Breast epithelium (tissue), 4 donors: ENCODE measurements at regions not wholly inside any gene's neighbourhood (a gene's known extent, or its start where the extent isn't known, plus 50 kb on each side); places are given as distances from the start of the nearest gene placed in this dataset.

Experiments
- DNase-seq, 2 donors: peaks; one replicate each; pipeline ENCODE4 v3.0.0-alpha.2; 2019; ENCODE audit warnings: low spot score in 2 of 2
- H3K27ac ChIP-seq, 2 donors: fragments of 200-600 bp; sonication (generic) in 1 of 2; one replicate each; pipeline ENCODE4 v1.5.1; 2016 to 2019; ENCODE audit warnings: mild to moderate bottlenecking in 1 of 2
- H3K27me3 ChIP-seq, 2 donors: fragments of 200-600 bp; sonication (generic) in 1 of 2; one replicate each; pipeline versions ENCODE4 v1.5.1 to v1.6.0; 2017 to 2019; ENCODE audit warnings: control low read depth in 1 of 2, mild to moderate bottlenecking in 1 of 2
- H3K36me3 ChIP-seq: fragments of 200-600 bp; one replicate; pipeline ENCODE4 v1.5.1; 2019
- H3K4me1 ChIP-seq, 2 donors: fragments of 200-600 bp; sonication (generic); one replicate each; pipeline ENCODE4 v1.5.1; 2016 to 2019; ENCODE audit warnings: control low read depth in 1 of 2
- H3K4me3 ChIP-seq, 3 donors: fragments of 200-600 bp; sonication (generic); 1 replicate in 2 of 3; 2 replicates in 1 of 3; pipeline ENCODE4 v1.5.1; 2016 to 2019; ENCODE audit warnings: mild to moderate bottlenecking in 3 of 3, moderate library complexity in 2 of 3
- H3K9me3 ChIP-seq, 2 donors: fragments of 200-600 bp; sonication (generic) in 1 of 2; one replicate each; pipeline ENCODE4 v1.5.1; 2016 to 2019; ENCODE audit warnings: control low read depth in 1 of 2
- POLR2A ChIP-seq: fragments of 450-650 bp; IDR thresholded peaks from one replicate; pipeline ENCODE4 v1.6.1; 2016; ENCODE audit warnings: antibody characterized with exemption, mild to moderate bottlenecking, moderate library complexity
- POLR2AphosphoS5 ChIP-seq, 3 donors: sonication (generic); formaldehyde crosslinking; IDR thresholded peaks; one replicate each; pipeline ENCODE4 v1.6.1; 2017; ENCODE audit warnings: antibody characterized with exemption in 3 of 3
- intact Hi-C: fragments of 100-400 bp; cut with DNase I; formaldehyde crosslinking; loops from one replicate; pipeline ENCODE4 v1.15.1; 2023; ENCODE audit warnings: low total_unique reads
- TF ChIP-seq, protein P1 (sequence below), 3 donors: fragments of 450-650 bp; IDR thresholded peaks; one replicate each; pipeline ENCODE4 v1.5.1; 2016 to 2017; ENCODE audit warnings: antibody characterized with exemption in 3 of 3, mild to moderate bottlenecking in 3 of 3, moderate library complexity in 3 of 3

DNA sequence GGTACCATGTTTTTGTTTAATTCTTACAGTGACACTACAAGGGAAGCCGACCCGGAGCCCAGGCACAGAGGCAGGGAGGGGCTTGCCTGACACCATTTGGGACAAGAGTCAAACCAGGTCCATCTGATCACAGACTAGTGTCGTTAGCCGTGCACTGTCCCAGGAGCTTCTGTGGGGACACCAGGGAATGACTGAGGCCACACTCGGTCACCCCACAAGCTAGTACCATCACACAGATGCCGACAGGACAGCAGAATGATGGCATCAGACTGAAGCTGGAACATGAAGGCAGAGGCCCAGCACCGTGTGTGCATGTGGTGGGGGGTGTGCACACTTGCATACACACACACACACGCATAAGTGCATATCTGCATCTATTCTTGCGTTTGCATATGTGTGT lies 61.5 kb upstream of the NECTIN1 start:
- H3K4me1 ChIP-seq = no peaks in the 10 kb centered on the region
- no peak overlapping the region for H3K4me3 ChIP-seq
- no peak for DNase-seq
- intact Hi-C loops = no loop called here
- no peaks in the 10 kb centered on the region for H3K27me3 ChIP-seq
- TF ChIP-seq POLR2A = no peak
- TF ChIP-seq POLR2AphosphoS5 (IDR thresholded peaks at IDR 0.05) = no peak
- TF ChIP-seq, protein P1, sequence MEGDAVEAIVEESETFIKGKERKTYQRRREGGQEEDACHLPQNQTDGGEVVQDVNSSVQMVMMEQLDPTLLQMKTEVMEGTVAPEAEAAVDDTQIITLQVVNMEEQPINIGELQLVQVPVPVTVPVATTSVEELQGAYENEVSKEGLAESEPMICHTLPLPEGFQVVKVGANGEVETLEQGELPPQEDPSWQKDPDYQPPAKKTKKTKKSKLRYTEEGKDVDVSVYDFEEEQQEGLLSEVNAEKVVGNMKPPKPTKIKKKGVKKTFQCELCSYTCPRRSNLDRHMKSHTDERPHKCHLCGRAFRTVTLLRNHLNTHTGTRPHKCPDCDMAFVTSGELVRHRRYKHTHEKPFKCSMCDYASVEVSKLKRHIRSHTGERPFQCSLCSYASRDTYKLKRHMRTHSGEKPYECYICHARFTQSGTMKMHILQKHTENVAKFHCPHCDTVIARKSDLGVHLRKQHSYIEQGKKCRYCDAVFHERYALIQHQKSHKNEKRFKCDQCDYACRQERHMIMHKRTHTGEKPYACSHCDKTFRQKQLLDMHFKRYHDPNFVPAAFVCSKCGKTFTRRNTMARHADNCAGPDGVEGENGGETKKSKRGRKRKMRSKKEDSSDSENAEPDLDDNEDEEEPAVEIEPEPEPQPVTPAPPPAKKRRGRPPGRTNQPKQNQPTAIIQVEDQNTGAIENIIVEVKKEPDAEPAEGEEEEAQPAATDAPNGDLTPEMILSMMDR (IDR thresholded peaks at IDR 0.05) = no peak
- H3K36me3 ChIP-seq = no peaks in the 10 kb centered on the region
- no peak overlapping the region for H3K27ac ChIP-seq
- H3K9me3 ChIP-seq = no peaks in the 10 kb centered on the region

DNA sequence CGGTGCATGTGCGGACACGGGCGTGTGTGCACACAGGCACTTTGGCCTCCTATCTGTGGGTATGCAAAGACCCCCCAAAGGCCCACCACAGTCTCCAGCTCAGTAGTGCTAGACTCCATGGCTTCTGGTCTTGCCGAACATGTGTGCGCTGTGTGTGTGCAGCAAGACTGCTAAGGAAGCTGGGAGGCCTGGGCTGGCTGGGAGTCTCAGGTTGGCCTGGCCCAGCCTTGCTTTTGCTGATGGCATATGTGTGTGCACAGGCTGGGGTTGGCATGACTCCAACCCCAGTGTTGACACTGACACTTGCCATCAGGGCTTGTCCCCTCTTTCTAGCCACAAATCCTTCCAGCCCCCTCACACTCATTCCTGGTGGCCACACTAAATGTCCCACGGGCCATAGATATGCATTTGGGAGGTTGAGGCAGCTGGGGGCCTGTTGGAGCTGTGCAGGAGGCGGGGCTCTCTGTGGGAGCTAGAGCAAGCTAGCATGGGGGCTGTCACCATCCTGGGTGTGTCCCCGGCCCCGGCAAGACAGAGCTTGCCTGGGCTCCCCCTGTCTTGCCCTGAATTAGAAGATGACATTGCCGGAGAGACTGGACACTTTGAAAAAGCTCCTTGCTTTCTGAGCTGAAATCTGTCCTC lies 60.9 kb upstream of the NECTIN1 start:
- no peaks in the 10 kb centered on the region for H3K9me3 ChIP-seq
- intact Hi-C loops = no loop called here
- H3K4me3 ChIP-seq = no peak overlapping the region
- H3K27me3 ChIP-seq = no peaks in the 10 kb centered on the region
- no peak for DNase-seq
- no peaks in the 10 kb centered on the region for H3K4me1 ChIP-seq
- TF ChIP-seq POLR2AphosphoS5 (IDR thresholded peaks at IDR 0.05) = no peak
- no peak for TF ChIP-seq POLR2A
- TF ChIP-seq, protein P1 (IDR thresholded peaks at IDR 0.05) = no peak
- H3K27ac ChIP-seq = no peak overlapping the region
- H3K36me3 ChIP-seq = no peaks in the 10 kb centered on the region

DNA sequence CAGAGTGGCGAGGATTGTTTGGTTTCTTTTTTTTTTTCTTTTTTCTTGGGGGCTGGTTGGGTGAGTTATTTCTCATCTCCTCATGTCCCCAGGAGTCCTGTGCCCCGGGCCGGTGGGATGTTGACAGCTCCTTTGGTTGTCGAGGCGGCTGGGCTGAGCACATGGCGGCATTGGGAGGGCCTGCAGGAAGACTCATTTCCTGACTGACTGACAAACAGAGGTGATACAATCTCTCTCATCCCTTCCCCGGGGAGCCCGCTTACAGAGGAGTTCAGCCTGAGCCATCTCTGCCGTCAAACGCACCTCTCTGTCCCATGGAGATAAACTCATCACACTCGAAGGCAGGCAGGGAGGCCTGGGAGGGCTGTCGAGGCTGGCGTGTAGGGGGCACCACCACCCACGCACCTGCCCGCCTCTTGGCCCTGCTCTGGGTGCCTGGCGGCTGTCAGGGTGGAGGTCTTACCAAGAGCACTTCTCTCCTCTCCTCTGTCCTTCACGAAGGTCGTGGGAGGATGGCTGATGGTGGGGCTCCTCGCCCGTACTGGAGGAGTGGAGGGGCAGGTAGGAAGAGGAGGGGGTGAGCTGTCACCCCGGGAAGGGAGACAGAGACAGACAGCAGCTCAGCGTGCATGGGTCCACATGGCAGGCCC lies 60.0 kb upstream of the NECTIN1 start:
- TF ChIP-seq POLR2A = no peak
- TF ChIP-seq, protein P1 (IDR thresholded peaks at IDR 0.05) = no peak
- no peak for TF ChIP-seq POLR2AphosphoS5 (IDR thresholded peaks at IDR 0.05)
- Histone ChIP-seq H3K9me3 (peaks cover 0 to 7% of the 10 kb centered on the region in 2 donors), H3K27me3 (no peaks in the 10 kb centered on the region), H3K36me3 (no peaks in the 10 kb centered on the region), H3K27ac (no peak overlapping the region), H3K4me1 (no peaks in the 10 kb centered on the region), H3K4me3 (no peak overlapping the region)
- intact Hi-C loops = no loop called here
- no peak for DNase-seq

DNA sequence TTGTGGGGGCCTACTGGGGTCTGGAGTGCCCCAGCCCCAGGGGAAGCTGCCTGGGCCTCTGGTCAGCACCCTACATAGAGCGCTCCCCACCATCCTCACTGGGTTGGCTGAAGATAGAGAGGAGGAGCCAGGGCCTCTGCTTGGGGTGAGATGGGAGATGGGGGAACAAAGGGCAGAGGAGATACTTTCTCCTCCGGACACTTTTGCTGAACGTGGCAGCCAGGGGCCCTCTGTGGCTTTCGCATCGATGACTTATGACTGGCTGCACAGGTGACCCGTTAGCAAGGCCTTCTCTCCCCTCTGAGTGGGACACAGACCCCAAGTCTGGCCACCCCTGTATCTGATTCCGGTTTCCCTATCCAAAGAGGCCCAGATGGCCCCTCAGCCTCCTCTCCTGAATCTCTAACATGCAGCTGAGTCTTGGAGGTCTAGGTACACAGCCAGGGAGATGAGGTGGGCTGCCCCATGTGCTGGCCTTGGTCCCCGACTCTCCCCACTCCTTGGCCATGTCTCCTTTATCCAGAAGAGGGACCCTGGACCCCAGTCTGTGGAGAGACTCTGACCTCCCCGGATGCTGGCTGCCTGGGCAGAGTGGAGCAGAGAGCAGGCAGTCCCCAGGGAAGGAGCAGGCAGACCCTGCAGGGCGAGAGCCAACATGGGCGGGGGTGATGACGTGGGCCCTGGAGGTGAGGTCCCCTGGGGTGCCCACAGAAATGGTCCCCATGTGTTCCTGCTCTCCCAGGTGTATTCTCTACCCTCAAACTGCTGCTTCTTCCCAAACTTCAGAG lies 59.3 kb upstream of the NECTIN1 start:
- intact Hi-C loops = no loop called here
- H3K4me3 ChIP-seq = no peak overlapping the region
- no peaks in the 10 kb centered on the region for H3K27me3 ChIP-seq
- no peaks in the 10 kb centered on the region for H3K36me3 ChIP-seq
- H3K27ac ChIP-seq = no peak overlapping the region
- no peak for DNase-seq
- peaks cover 0 to 14% of the 10 kb centered on the region in 2 donors for H3K9me3 ChIP-seq
- no peaks in the 10 kb centered on the region for H3K4me1 ChIP-seq
- TF ChIP-seq, protein P1 (IDR thresholded peaks at IDR 0.05) = no peak
- TF ChIP-seq POLR2AphosphoS5 (IDR thresholded peaks at IDR 0.05) (no peak), POLR2A (no peak)

DNA sequence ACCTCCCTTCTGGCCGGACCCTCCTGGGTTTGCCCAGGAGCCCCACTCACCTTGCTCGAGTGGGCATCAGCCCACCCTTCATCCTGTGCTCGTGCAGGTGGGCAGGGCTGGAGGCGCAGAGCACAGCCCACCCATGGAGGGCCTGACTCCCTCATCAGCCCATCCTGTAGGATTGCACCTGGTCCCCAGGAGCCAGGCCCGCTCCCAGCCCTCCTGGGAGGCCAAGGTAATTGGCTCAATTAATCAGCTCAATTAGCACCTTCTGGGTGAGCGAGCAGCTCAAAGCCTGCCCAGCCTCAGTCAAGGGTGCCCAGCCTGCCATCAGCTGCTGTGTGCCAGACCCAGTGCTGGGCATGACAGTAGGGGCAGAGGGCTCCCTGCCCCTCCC lies 58.1 kb upstream of the NECTIN1 start:
- intact Hi-C loops = no loop called here
- peaks cover 0 to 14% of the 10 kb centered on the region in 2 donors for H3K9me3 ChIP-seq
- H3K27me3 ChIP-seq = no peaks in the 10 kb centered on the region
- H3K4me3 ChIP-seq = no peak overlapping the region
- no peak overlapping the region for H3K27ac ChIP-seq
- H3K4me1 ChIP-seq = no peaks in the 10 kb centered on the region
- no peak for TF ChIP-seq POLR2A
- no peak for TF ChIP-seq POLR2AphosphoS5 (IDR thresholded peaks at IDR 0.05)
- TF ChIP-seq, protein P1 (IDR thresholded peaks at IDR 0.05) = no peak
- DNase-seq = no peak
- no peaks in the 10 kb centered on the region for H3K36me3 ChIP-seq
